HEK293T (cell line): ENCODE measurements at regions not wholly inside any gene's neighbourhood (a gene's known extent, or its start where the extent isn't known, plus 50 kb on each side); places are given as distances from the start of the nearest gene placed in this dataset.
"Not testable (repeated sequence)": the region's sequence is repeated elsewhere in the genome, so short reads cannot be mapped to it uniquely, and the experiment has no call there.

ENCODE experiments used
- CTCF ChIA-PET: fragments of 350-600 bp; formaldehyde crosslinking; extraction: SDS; loops from one replicate; lab custom pipeline; 2021; ENCODE audit warnings: antibody characterized with exemption, inconsistent platforms; lab: Yijun Ruan, JAX
- POLR2A ChIA-PET: fragments of 350-600 bp; formaldehyde crosslinking; extraction: SDS; loops from one replicate; lab custom pipeline; 2020; ENCODE audit warnings: antibody characterized with exemption, inconsistent platforms; lab: Yijun Ruan, JAX
- DNase-seq: peaks from one replicate; pipeline ENCODE4 v3.0.0; 2012; ENCODE audit warnings: mixed read lengths; ENCODE audit errors: extremely low spot score
- ARNT ChIP-seq: fragments of 450-650 bp; IDR thresholded peaks from 2 replicates; pipeline ENCODE4 v1.6.1; 2017; ENCODE audit warnings: mild to moderate bottlenecking
- BHLHE40 ChIP-seq: fragments of 450-650 bp; IDR thresholded peaks from 2 replicates; pipeline ENCODE4 v1.6.1; 2016; ENCODE audit warnings: mild to moderate bottlenecking, moderate library complexity, borderline replicate concordance
- CTBP1 ChIP-seq: fragments of 450-650 bp; IDR thresholded peaks from 2 replicates; pipeline ENCODE4 v1.6.1; 2016; ENCODE audit warnings: borderline replicate concordance
- ELF4 ChIP-seq: fragments of 450-650 bp; IDR thresholded peaks from 2 replicates; pipeline ENCODE4 v1.6.1; 2017; ENCODE audit warnings: antibody characterized with exemption
- FOXA1 ChIP-seq: fragments of 450-650 bp; IDR thresholded peaks from 2 replicates; pipeline ENCODE4 v1.6.1; 2016; ENCODE audit warnings: mild to moderate bottlenecking
- FOXK2 ChIP-seq: fragments of 450-650 bp; IDR thresholded peaks from 2 replicates; pipeline ENCODE4 v1.6.1; 2016; ENCODE audit warnings: mild to moderate bottlenecking
- FOXM1 ChIP-seq: fragments of 450-650 bp; IDR thresholded peaks from 2 replicates; pipeline ENCODE4 v1.6.1; 2017; ENCODE audit warnings: mild to moderate bottlenecking, borderline replicate concordance
- HDGF ChIP-seq: fragments of 450-650 bp; IDR thresholded peaks from 2 replicates; pipeline ENCODE4 v1.6.1; 2017; ENCODE audit warnings: antibody characterized with exemption, borderline replicate concordance
- L3MBTL2 ChIP-seq: fragments of 450-650 bp; conservative IDR thresholded peaks from 2 replicates; pipeline ENCODE4 v1.6.1; 2016; ENCODE audit warnings: mild to moderate bottlenecking
- LEF1 ChIP-seq: fragments of 450-650 bp; IDR thresholded peaks from 2 replicates; pipeline ENCODE4 v1.6.1; 2017; ENCODE audit warnings: mild to moderate bottlenecking, borderline replicate concordance
- NFRKB ChIP-seq: fragments of 450-650 bp; IDR thresholded peaks from 2 replicates; pipeline ENCODE4 v1.6.1; 2016; ENCODE audit warnings: mild to moderate bottlenecking, moderate library complexity
- SP1 ChIP-seq: fragments of 450-650 bp; IDR thresholded peaks from 2 replicates; pipeline ENCODE4 v1.6.1; 2017
- SUZ12 ChIP-seq: fragments of 450-650 bp; IDR thresholded peaks from 2 replicates; pipeline ENCODE4 v1.6.1; 2016; ENCODE audit warnings: mild to moderate bottlenecking
- TARDBP ChIP-seq: fragments of 450-650 bp; IDR thresholded peaks from 2 replicates; pipeline ENCODE4 v1.6.1; 2016
- ZNF384 ChIP-seq: fragments of 450-650 bp; IDR thresholded peaks from 2 replicates; pipeline ENCODE4 v1.6.1; 2016
- TF ChIP-seq, protein P1 (sequence below): fragments of 450-650 bp; IDR thresholded peaks from 2 replicates; pipeline ENCODE4 v1.6.1; 2016

DNA sequence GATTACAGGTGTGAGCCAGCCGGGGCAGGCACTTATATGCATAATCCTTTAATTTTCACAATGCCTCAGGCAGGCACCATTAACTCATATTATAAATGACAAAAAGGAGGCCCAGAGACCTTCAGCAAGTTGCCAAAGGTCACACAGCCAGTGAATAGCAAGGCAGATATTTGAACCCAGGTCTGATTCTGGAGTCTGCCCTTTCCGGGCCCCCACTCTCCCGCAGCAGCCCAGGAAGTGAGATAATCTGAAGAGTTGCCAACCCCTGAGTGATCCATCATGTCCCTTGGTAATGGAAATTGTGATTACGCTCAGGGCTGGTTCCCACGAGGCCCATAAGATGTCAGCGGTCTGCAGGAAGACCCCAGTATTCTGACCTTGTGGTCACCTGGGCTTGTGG, 95.3 kb upstream of the MED13L start:
- ChIA-PET CTCF (no interaction called here), POLR2A (no interaction called here)
- no peak for TF ChIP-seq LEF1
- no peak for TF ChIP-seq ARNT
- no peak for TF ChIP-seq HDGF
- no peak for TF ChIP-seq ZNF384
- no peak for TF ChIP-seq NFRKB
- no peak for TF ChIP-seq SP1
- TF ChIP-seq L3MBTL2 = no peak
- DNase-seq = no peak

DNA sequence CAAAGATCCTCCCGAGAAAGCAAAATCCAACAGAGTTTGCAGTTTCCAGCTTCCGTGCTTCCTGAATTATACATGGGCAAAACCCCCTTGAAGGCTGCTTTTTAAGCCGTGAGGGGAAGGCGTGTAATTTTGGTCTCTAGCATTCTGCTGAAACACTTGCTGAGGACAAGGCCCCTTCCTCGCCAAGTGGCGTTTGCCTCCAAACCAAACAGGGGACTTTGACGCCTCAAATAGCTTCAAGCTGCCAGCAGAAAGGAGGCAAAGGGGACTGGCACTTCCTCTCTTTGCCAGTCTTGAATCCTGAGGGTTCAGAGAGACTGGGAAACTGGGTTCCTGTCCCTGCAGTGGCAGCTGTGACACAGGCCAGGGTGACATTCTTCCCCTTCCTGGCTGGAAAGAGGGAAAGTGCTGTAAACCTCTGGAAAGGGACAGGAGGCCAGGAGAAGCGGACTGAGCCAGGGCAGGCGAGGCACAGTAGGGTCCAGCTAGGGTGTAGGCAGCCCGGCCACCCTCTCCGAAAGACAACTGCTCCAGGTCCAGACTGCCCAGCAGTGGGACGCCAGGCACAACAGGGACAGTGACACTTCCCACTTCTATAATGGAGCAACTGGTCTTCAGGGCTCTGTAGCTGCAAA, 96.2 kb upstream of the MED13L start:
- POLR2A ChIA-PET = no interaction called here
- no peak for DNase-seq
- CTCF ChIA-PET = no interaction called here
- TF ChIP-seq HDGF (no peak), FOXM1 (no peak), SUZ12 (no peak), ZNF384 (no peak), FOXK2 (no peak), ARNT (no peak)

DNA sequence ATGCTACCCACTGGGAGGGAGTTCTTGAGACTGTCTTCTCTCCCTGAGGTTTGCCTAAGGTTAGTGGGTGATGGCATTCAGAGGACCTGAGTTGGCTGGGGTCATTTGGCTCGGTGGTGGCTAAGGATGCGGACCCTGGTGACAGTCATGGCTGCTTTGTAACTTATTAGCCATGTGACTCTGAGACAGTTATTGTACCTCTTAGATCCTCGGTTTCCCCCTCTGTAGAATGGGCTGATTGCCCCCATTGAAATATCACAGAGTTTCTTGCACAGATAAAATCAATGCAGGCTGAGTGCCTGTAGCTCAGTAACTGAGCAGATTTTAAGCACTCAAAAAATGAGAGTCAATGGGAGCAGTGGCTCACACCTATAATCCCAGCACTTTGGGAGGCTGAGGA, 96.7 kb upstream of the MED13L start:
- no peak for DNase-seq
- POLR2A ChIA-PET = no interaction called here
- TF ChIP-seq BHLHE40 = no peak
- no peak for TF ChIP-seq ELF4
- no peak for TF ChIP-seq ZNF384
- TF ChIP-seq NFRKB = no peak
- TF ChIP-seq TARDBP = no peak
- no peak for TF ChIP-seq ARNT
- TF ChIP-seq, protein P1, sequence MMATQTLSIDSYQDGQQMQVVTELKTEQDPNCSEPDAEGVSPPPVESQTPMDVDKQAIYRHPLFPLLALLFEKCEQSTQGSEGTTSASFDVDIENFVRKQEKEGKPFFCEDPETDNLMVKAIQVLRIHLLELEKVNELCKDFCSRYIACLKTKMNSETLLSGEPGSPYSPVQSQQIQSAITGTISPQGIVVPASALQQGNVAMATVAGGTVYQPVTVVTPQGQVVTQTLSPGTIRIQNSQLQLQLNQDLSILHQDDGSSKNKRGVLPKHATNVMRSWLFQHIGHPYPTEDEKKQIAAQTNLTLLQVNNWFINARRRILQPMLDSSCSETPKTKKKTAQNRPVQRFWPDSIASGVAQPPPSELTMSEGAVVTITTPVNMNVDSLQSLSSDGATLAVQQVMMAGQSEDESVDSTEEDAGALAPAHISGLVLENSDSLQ = no peak
- TF ChIP-seq L3MBTL2 = no peak
- CTCF ChIA-PET = no interaction called here

DNA sequence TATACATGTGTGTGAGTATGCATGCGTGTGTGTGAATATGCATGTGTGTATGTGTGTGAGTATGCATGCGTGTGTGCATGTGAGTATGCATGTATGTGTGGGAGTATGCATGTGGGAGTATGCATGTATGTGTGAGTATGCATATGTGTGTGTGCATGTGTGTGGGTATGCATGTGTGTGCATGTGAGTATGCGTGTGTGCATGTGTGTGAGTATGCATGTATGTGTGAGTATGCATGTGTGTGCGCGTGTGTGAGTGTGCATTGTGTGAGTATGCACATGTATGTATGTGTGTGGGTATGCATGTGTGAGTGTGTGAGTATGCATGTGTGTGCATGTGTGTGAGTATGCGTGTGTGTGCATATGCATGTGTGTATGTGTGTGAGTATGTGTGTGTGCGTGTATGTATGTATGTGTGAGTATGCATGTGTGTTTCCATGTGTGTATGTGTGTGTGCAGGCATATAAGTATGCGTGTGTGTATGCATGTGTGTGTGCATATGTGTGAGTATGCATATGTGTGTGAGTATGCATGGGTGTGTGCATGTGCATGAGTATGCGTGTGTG, 97.9 kb upstream of the MED13L start:
- ChIA-PET CTCF (no interaction called here), POLR2A (no interaction called here)
- no peak for DNase-seq
- no peak for TF ChIP-seq L3MBTL2
- no peak for TF ChIP-seq SUZ12
- TF ChIP-seq HDGF = no peak
- no peak for TF ChIP-seq FOXM1
- no peak for TF ChIP-seq FOXA1
- TF ChIP-seq TARDBP = no peak
- TF ChIP-seq ZNF384 = no peak
- no peak for TF ChIP-seq NFRKB
- TF ChIP-seq SP1 = no peak
- no peak for TF ChIP-seq ARNT
- TF ChIP-seq, protein P1 = no peak
- TF ChIP-seq LEF1 = no peak
- TF ChIP-seq ELF4 = no peak
- TF ChIP-seq FOXK2 = no peak
- no peak for TF ChIP-seq BHLHE40
- no peak for TF ChIP-seq CTBP1

DNA sequence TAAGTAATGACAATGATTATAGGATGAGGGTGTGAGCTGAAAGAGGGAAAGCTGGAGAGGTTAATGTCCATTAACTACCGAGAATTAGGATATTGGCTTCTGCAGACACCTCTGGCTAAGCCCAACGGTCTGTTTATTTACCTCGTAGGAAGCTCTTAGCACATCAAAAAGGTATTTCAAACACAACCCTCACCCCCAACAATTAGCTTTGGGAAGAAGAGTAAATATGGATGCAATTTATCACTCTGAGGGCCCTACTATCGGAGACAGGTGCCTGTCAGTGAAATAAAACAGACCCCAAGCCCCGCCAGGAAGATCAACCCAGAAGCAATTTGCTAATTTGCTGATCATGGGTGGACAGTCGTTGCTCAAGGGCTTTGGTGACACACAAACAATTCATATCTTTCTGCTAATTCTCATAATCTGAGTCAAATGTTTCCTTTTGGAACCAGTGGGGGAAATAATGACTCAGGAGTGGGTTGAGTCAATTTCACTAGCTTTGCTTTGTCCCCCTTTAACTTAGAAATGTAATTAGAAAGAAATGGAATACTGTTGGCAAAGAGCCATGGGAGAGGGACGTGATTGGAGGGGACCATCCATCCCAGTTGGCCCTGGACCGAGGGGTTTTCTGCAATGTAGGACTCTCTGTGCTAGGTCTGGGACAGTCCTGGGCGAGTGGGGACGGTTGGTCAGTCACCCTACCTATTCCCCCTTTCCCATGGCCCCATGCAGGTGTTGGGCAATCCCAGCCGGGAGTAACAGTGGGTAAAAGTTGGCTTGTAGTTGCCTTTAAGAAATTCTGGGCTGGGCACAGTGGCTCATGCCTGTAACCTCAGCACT, 99.1 kb upstream of the MED13L start:
- POLR2A ChIA-PET = no interaction called here
- CTCF ChIA-PET = interaction anchor here (0.6 kb wide), 1 partner anchor 181 kb away, joined by 3 read pairs; no protein-coding TSS in a partner anchor
- no peak for DNase-seq
- TF ChIP-seq L3MBTL2 = no peak
- TF ChIP-seq, protein P1 = peak; percentile 41; the same call in 1 of the 2 replicates

- CTCF ChIA-PET = interaction anchor here (0.6 to 0.7 kb wide), 3 partner anchors 159 to 232 kb away, joined by 3 read pairs; no protein-coding TSS in a partner anchor
- POLR2A ChIA-PET, DNase-seq: not testable (repeated sequence)
Observed at GRCh38 chr12:116377194-116377571, 99.7 kb upstream of the MED13L start.

DNA sequence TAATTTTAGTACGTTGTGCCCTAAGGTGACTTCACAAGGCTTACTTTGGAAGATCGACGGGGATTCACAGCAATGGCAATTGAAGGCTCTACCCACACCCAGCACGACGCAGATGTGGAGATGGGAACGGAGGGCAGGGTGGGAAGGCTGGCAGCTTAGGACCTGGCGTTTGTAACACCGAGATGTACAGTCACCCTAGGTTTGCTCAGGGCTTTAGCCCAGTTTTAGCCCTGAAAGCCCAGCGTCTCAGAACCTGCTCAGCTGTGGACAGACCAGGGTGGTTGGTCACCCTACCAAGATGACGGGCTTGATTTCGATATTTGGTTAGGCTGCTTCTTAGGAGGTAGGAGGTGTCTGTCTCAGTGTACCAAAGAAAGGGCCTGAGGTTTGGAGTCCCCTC, 100.5 kb upstream of the MED13L start:
- CTCF ChIA-PET = interaction anchor here (0.7 kb wide), 1 partner anchor 160 kb away, joined by 3 read pairs; no protein-coding TSS in a partner anchor
- TF ChIP-seq ELF4 = no peak
- TF ChIP-seq HDGF = no peak
- POLR2A ChIA-PET = interaction anchor here (0.9 kb wide), 1 partner anchor 95 kb away, joined by 3 read pairs; no protein-coding TSS in a partner anchor
- no peak for DNase-seq
